HS-5 (cell line): ENCODE measurements at regions not wholly inside any gene's neighbourhood (a gene's known extent, or its start where the extent isn't known, plus 50 kb on each side); places are given as distances from the start of the nearest gene placed in this dataset.
A peak's percentile ranks its signal among the peaks of the same experiment; 100 is the strongest.
"Not testable (repeated sequence)": the region's sequence is repeated elsewhere in the genome, so short reads cannot be mapped to it uniquely, and the experiment has no call there.

Experiments used
- DNase-seq: peaks from one replicate; pipeline ENCODE4 v3.0.0-alpha.2; 2012; ENCODE audit warnings: low read depth

DNA sequence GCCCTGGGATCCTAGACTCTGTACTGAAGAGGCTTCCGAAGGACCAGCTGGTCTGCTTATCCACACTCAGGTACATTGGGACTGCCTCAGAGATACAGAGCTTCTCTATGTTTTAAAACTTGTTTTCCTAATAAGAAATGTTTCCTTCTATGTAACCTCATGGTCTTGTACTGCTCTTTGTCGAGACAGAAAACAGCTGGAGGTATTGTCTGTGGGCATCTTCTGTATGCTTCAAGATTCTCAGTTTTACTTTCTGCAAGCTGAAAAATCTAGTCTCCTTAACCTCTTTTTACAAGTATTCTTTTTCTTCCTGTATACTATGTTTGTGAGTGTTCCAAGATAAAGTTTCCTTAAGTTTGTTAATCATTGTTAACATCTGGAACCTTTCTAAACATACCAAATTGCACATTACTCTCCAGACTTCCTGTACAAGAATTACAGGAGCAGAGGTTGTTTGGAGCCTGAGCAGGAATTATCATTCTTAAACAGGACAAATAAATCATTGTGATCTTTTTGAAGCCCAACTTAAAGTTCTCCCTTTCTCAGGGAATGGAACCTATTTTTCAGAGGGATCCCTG is 358.3 kb upstream of the CFAP20DC start:
- DNase-seq: no peak

DNA sequence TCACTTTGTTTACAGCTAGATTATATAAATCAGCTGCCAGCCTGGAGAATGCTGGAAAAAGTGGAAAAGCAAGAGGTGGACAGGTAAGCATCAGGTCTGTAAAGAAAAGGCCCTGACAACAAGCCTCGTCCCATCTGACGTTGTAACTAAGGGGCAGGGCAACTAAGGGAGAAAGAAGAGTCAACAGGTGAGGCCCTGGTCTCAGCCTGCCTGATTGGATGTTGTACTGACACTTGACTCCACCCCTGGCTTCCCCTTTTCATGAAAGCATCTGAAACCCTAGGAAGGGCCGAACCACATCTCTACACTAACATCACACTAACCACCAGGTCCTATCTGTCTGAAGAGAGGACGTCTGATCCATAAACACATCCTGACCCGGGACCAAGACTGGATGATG is 357.6 kb upstream of the CFAP20DC start:
- no peak for DNase-seq

DNA sequence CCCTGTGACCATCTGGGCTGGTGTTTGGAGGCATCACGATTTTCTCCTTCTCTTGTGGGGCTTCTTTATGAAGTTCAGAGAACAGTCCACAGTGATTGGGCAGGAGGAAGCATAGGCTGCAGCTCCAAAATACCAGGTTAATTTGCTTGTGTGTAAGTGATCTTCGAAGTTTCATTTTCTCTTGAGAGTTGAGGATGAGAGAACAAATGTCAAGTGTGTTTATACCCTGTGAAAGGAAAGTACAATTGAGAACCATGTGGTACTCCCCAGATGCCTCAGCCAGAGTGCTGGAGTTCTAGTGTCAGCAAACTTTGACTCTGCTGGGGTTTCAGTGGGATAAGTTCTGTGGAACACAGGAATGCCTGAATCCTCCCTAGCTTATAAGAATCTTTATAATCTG is 357.1 kb upstream of the CFAP20DC start:
- DNase-seq: no peak

DNA sequence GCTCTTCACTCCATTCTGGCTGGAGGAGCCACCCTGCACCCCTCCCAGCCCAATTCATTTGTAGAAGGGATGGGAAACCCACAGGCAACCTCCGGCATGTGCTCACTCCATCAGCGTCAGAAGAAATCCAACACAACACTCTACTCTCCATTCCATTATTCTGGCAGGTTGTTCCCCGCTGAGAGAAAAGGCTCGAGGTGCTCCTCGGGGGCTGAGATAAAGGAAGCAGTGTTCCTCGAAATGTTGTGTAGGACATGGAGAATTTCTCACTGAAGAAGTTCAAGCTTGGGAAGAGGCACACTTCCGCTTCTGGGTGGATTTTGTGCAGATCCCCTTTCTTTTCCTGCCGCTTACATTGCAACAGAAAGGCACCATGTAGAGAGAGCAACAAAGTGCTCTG is 355.0 kb upstream of the CFAP20DC start:
- no peak for DNase-seq

DNA sequence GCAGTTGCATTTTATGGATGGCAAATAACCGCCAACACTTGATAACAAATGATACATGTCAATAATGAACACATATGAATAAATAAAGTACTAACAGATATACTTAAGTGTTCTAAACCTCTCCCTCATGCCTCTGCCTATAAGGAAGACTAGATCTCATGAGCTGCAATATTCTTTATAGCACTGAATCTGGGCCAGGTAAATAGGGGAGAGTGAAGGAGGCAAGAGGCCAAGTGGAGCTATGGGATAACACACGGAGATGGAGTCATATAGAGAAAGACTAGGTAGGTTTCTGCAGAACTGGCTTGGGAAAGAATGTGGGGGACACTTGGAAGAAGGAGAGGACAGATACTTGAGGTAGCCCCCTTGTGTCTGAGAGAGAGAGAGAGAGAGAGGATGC is 354.2 kb upstream of the CFAP20DC start:
- no peak for DNase-seq

DNA sequence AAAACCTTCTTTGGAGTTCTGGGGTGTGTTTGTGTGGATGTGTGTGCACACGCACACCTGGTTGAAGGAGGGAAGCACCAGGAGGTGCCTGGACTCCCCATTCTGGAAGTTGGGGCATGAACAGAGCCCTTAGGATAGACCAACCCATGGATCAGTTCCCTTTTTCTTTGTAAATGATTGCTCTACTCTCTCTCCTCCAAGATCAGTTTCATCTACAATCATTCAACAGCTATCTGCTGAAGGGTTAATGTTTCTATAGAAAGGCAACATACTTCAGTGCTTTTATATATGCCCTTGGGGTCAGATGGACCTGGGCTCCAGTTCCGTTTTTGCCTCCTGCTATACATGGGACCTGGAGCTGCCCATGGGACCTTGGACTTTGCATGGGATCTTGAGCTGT is 352.1 kb upstream of the CFAP20DC start:
- DNase-seq: no peak

DNA sequence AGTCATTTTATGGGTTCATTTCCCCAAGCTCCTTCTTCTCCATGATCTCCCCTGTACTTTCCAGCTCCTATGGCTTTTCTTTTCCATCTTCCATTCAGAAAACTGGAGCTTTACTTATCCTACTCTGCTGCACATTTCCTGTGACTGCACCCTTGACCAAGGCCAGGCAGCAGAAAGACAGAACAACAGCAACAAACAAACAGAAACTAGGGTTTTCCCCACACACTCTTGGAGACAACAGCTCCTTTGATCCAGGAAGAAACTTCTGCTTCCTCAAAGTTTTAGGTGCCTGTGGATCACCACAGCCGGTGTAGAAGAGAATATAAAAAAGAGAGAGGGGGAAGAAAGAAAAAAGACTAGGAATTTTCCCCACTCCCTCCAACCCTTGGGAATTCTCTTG is 342.3 kb upstream of the CFAP20DC start:
- no peak for DNase-seq

DNA sequence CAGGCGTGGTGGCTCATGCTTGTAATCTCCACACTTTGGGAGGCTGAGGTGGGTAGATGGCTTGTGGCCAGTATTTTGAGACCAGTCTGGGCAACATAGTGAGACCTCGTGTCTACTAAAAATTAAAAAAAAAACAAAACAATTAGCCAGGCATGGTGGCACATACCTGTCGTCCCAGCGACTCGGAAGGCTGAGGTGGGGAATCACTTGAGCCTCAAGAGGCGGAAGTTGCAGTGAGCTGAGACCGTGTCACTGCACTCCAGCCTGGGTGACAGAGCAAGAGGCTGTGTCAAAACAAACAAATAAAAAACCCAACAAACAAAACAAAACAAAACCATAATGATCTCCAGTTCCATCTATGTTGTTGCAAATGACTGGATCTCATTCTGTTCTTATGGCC is 341.3 kb upstream of the CFAP20DC start:
- no peak for DNase-seq

DNA sequence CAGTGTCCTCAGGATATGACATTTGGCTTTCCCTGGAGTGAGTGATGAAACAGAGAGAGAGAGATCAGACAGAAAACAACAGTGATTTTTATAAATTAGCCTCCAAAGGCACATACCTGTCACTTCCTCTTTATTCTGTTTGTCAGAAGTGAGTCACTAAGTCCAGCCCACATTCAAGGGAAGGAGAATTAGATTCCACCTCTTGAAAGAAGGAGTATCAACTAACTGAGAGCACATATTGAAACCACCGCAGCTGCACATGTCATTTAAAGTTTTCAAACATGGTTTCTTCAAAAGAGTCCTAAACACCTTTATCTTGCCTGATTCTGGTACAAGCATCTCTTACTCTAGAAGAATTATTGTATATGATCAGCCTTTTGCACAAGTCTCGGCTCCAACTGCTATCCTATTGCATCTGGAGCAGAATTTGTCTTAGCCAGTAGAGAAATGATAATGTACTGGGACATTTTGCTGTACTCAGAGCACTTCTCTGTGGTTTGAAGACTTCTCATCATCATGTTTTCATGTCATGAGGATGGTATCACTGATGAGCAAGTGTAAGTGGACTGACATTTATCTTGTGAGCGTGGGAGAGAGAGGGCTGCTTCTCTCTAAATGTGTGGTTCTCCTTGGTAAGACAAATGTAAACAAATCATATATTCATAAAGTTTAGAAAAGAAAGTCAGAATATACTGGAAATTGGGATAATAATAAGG is 338.9 kb upstream of the CFAP20DC start:
- no peak for DNase-seq

DNA sequence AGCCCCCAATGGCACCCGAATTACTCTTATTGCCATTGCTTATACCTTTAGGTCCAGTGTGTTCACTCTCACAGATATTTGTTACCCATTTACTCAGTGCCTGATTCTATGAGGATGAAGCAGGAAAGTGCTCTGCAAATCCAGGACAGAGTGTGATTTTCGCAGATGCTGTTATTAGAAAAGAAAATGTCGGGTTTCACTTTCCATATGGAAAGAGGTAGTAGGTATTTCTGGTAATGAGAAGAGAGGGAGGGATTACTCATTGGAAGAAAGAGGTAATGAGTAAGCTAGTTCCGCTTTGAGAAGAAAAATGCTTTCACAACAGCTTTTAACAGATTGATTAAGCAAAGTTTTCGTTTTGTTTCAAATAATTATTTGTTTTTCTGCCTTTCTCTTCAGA is 336.3 kb upstream of the CFAP20DC start:
- no peak for DNase-seq

DNA sequence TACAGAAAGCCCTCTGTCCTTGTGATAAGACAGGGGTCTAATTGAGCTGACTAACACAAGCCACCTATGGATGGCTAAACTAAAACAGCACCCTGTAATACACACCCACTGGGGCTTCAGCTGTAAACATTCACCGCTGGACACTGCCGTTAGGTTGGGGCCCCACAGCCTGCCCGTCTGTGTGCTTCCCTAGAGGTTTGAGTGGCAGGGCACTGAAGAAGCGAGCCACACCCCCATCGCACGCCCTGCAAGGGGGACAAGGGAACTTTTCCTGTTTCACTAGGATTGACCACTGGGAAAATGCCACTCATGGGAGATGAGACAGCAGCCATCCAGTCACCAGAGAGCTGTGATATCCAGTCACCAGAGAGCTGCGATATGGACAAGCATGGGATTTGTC is 335.7 kb upstream of the CFAP20DC start:
- no peak for DNase-seq

DNA sequence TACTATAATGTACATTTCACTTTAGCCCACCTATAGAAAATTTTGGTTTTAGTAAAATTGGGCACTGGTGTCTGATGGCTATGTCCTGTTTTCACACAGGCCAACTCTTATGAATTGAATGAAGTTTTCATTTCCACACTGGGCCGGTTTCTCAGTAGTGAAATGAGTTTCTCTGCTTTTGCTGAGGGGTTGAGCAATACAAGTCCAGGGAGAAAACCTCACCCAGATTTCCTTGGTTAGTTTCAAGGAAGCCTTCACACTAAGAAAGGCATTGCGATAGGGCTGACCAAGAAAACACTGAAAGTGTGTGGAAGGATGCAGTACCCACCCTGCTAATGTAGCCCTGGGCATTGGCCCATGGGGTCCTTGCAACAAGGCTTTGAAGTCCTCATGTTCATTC is 331.5 kb upstream of the CFAP20DC start:
- DNase-seq: no peak

DNA sequence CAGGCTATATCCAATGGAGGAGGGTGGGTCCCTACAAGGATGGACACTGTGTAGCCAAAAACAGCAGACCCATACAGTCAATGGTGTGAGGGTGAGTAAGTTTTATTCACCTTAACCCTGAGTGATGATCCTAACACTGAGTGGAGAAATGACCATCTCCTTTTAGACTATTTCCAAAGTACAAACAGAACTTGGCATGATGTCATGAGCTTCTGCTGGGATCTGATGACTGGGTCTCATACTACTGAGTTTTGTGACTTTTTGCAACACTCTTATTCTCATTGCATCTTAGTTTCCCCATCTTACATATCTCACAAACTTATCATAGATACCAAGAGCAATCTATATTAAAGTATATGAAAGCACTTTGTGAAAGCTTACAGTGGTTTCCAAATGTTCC is 330.3 kb upstream of the CFAP20DC start:
- no peak for DNase-seq

DNA sequence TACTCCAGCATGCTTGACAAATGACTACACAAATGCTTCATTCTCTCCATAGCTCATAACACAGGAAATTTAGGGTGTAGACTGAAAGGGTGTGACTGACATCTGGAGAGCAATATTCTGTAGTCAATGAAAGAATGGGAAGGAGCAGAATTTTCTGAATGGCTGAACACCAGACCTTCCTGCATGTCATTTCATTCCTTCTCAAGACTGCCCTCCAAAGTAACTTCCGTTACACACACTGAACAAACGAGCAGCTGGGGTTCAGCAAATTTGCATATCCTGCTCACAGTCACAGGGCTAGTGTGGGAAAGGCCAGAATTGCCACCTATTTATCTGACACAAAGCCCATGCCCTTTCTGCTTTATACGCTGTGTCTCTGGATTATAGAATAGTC is 325.0 kb upstream of the CFAP20DC start:
- no peak for DNase-seq

DNA sequence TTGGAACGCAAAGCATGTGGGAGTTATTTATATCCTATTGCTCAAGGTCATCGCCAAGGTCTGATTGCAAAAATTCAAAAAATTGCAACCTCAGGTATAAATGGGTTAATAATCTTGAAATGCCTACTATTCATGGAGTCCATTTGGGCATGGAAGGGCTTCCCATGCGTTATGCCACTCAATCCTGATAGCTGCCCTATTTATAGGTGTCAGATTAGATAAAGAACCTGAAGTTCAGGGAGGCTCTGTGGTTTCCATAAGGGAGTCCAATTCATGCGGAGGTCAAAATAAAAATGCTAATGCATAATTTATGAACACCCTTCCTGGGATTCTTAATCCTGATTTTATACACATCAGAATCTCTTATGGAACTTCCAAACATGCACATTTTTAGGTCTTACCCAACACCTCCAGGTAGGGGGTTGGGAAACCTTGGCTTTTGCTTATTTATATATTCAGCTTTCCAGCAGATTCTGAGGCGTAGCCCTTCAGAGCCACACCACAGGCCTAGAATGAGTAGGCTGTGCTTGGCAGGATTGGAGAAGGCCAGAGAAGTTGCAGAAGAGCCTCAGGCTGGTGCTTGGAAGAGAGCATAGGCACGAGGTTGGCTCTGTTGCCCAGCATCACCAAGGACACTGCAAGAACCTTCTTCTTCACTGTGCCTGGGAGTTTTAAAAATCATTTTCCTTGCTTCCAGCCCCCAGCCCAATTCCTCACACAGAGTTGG is 324.4 kb upstream of the CFAP20DC start:
- DNase-seq: no peak

DNA sequence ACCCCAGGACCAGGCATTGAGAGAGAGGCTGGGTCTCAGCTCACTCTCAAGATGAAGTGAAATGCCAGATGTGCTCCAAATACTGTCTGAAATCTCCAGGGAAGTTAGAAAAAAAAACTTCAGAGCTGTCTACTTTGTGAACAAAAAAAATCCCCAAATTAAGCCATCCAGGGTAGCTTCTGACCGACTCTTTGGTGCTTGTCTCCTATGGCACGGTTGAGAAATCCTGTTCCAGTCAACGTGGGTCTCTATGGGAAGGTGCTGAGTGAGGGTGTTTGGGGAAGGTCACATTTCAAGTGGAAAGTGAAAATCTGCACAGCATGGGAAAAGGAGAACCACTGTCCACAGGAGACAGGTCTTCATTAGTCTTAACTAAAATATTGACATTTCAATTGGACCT is 322.5 kb upstream of the CFAP20DC start:
- no peak for DNase-seq

DNA sequence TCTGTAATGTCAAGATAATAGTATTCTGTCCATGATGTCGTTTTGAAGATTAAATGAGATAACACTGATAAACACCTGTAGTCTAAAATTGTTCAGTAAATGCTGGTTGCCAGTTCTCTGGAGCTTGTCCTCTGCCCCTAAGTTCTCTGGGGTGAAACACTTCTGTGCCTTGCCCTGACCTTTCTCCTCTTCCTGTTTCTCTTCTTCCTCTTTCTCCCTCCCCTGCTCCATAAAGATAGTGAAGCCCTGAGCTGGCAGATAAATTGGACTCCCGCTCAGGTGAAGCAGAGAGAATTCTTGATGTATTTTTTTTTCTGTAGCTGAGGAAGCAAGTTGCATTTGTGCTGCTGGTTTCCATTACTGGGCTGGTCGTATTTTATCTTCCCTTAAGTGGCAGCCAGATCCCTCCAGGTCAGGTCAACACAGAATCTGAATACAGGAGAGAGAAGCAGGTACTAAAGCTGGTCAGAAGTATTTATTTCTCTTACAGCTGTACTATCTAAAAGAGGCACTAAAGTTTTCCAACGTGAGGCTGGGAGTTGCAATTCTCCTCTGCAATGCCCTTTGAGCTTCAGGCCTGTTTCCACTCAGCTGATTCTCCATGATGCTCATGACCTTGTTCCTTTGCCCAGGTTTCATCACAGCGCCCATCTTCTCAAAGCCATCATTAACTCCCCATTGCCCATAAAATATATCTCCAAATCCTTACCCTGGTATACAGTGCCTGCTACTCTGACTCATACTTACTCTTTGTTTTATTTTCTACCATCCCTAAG is 319.3 kb upstream of the CFAP20DC start:
- no peak for DNase-seq

DNA sequence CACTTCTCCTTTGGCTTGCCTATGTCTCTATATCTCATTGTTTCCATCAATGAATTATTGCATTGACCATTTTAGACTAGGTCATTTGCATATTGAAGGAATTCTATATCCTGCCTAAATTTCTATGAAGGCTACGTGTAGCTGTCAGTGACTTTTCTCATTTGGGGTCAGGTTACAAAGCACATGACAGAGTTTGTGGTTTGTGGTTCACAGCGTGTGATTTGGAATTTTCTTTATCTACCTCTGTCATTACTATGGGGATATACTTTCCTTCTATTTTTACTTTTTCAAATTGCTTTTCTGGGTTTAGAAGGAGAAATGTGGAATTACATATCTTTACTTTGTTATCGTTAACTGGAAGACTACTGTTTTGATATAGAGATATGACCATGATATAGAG is 317.3 kb upstream of the CFAP20DC start:
- DNase-seq: no peak

DNA sequence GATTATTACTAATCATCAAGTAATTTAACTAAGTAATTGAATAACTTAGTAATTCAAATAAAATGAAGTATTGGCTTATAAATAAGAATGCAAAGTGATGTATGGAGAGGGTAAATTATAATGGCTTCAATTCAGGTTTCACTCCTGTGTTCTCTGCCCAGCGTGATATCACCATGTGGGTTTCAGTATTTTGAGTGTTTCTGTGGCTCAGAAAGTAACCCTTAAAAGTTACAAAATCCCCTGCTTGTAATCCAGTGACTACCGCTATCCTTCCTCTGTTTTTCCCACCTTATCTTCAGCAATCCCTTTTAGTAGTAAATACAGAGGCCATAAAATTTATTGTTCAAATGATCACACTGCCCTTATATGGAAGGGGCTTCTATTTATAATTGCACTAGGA is 316.4 kb upstream of the CFAP20DC start:
- DNase-seq: no peak

DNA sequence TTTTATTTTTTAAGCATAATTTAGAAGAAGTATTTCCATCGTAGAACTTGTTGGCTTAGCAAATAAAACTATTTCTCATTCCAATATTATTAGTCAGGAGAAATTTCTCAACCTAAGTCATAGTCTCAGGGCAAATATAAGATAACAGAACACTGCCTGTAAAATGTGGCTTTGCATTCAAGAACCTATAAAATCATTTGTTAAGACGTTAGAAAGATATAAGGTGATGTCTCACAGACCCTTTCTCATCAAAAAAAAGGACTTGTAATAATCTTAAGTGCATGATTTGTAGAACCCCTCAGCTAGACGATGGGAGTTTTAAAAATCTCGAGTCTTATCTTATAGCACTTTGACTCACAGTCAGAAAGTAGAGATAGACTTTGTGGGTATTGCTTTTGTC is 314.7 kb upstream of the CFAP20DC start:
- DNase-seq: peak; percentile 28

DNA sequence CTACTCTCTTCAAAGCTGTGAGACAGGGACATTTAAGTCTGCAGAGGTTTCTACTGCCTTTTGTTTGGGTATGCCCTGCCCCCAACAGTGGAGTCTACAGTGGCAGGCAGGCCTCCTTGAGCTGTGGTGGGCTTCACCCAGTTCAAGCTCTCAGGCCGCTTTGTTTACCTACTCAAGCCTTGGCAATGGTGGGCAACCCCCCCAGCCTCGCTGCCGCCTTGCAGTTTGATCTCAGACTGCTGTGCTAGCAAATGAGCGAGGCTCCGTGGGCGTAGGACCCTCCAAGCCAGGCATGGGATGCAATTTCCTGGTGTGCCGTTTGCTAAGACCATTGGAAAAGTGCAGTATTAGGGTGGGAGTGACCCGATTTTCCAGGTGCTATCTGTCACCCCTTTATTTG is 310.5 kb upstream of the CFAP20DC start:
- DNase-seq: not testable (repeated sequence)

DNA sequence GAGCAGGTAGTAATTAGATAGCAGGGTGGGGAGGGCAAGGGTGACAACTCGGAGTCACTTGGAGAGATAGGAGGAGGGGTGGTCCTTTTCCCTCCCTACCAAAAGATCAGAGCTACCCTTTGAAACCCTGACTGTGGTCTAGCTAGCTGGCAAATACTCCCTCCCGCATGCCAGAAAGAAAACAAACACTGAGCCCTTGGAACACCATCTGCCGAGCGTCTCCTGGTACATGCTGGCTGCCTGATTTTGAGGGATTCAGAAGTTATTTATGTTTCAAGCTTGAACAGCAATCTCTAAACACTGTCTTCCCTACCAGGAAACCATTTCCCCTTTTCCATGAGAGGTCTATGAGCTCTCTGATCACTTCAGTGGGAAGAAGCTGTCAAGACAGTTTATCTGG is 291.6 kb upstream of the CFAP20DC start:
- DNase-seq: no peak

DNA sequence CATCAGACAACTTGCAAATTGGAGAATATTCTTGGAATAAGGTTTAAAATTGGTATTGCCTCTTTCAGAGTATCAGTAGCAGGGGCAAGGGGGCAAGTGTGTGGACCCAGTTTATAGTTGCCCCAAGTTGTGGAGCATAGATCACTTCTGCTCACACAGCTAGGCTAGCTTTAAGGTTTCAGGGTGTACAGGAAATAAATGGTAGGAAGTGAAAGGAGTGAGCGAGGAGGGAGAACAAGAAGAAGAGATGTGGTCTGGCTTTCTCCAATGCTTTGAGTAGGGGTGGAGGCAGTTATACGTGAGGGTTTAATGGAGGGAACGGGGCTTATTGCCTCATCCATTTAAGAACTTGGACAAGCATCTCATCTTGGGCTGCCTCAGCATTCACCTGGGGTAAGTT is 290.0 kb upstream of the CFAP20DC start:
- DNase-seq: no peak
